Stomach (tissue), 4 donors: ENCODE measurements at regions not wholly inside any gene's neighbourhood (a gene's known extent, or its start where the extent isn't known, plus 50 kb on each side); places are given as distances from the start of the nearest gene placed in this dataset.

ENCODE experiments used
- CTCF ChIP-seq, 7 experiments: fragments of 450-650 bp in 4 of 7; fragments of 200-600 bp in 3 of 7; sonication (generic) in 3 of 7; IDR thresholded peaks; one replicate each; pipeline ENCODE4 v1.5.1; 2016 to 2019; ENCODE audit warnings: antibody characterized with exemption in 7 of 7, control low read depth in 2 of 7, mild to moderate bottlenecking in 1 of 7
- EP300 ChIP-seq: sonication (generic); formaldehyde crosslinking; IDR thresholded peaks from one replicate; pipeline ENCODE4 v1.6.1; 2017; ENCODE audit warnings: antibody characterized with exemption
- POLR2A ChIP-seq, 4 donors: fragments of 450-650 bp; IDR thresholded peaks; one replicate each; pipeline ENCODE4 v1.6.1; 2016; ENCODE audit warnings: antibody characterized with exemption in 4 of 4, control low read depth in 2 of 4, mild to moderate bottlenecking in 1 of 4, moderate library complexity in 1 of 4
- POLR2AphosphoS5 ChIP-seq, 3 donors: sonication (generic); formaldehyde crosslinking; IDR thresholded peaks; one replicate each; pipeline ENCODE4 v1.6.1; 2016; ENCODE audit warnings: antibody characterized with exemption in 3 of 3

- TF ChIP-seq POLR2AphosphoS5 (IDR thresholded peaks at IDR 0.05) (no peak), CTCF (IDR thresholded peaks at IDR 0.05) (no peak), POLR2A (IDR thresholded peaks at IDR 0.05) (no peak), EP300 (no peak)
These were observed 154.6 kb upstream of the MGAT5 start for GRCh38 chr2:134099273-134099672.
